ENCODE measurements at regions not wholly inside any gene's neighbourhood (a gene's known extent, or its start where the extent isn't known, plus 50 kb on each side); places are given as distances from the start of the nearest gene placed in this dataset.

GRCh38 chr9:79362100-79363081 is 209.4 kb upstream of the TLE4 start:
- TF ChIP-seq EZH2phosphoT487 (conservative IDR thresholded peaks at IDR 0.05; ENCODE audit: low read length) (no peak), CTCF (IDR thresholded peaks at IDR 0.05; ENCODE audit: insufficient read depth, low read length, poor library complexity, severe bottlenecking) (no peak)
